Fibroblast of skin of back (primary cell): ENCODE measurements at regions not wholly inside any gene's neighbourhood (a gene's known extent, or its start where the extent isn't known, plus 50 kb on each side); places are given as distances from the start of the nearest gene placed in this dataset.
"Not testable (repeated sequence)": the region's sequence is repeated elsewhere in the genome, so short reads cannot be mapped to it uniquely, and the experiment has no call there.

Experiments
- DNase-seq: peaks from one replicate; pipeline ENCODE4 v3.0.0-alpha.2; 2013

DNA sequence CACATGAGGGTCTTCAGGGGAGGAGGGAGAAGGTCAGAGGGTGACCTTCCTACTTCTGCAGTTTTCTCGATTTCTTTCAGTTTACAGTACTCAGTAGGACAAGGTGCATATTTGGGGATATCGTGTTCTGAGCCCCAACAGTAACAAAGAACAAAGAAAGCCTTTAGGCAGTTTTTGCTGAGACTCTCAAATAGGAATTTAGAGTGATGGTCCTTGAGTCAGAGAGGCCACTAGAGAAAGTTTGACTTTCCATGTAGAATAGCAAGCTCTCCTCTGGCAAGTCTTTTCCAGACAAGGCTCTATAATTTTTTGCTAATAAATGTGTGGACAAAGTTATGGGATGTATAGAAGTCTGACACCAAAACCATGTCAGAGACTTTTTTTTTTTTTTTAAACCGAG lies 194.6 kb downstream of the TM9SF2 start:
- DNase-seq, result no peak

DNA sequence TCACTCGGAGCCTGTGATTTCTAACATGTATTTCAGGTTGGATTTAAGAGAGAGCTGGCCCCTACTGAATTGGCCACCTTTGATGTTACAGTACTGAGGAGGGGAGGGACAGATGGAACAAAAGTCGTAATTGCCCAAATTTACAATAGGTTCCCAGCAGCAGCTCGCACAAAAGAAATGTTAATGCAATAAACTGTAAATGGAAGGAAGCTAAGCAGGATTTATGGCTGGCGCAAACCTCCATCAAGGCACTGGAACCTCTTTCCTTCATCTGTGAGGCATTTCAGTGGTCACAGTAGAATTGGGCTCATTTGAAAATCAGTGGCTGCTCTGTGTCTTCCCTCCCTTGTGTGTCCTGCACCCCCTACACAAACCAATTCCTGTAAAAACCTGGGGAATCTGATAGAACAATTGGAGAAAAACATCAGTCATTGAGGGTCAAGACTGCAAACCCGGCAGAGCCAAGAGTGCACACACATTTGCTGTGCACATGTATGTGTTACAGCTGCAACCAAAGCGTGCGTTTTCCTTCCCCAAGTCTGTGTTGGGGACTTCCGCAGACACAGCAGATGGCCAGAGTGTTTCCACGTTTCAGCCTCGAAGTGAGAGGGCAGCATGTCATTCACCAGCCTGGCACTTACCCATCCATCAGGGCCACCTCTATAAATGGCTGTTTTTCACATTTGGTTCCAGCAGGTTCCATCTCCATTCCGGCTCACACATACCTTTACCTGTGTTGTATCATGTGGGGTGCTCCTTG lies 192.8 kb downstream of the TM9SF2 start:
- no peak for DNase-seq

DNA sequence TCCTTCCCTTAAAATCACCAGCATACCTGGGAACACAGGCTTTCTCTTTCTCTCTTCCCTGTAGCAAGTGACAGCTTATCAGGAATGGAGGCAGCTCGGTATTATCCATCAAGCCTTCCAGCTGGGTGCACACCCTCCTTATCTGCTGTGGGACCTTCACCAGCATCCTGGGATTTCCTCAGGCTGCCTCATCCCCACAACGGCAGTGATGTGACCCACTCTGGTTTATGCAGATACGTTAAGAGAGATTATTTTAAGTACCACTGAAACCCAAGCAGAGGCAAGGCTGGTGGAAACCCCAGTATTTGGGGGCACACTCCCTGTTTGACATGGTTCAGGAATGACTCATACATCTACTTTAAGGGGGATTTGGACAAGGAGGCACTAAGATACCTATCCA lies 192.1 kb downstream of the TM9SF2 start:
- DNase-seq, result no peak

DNA sequence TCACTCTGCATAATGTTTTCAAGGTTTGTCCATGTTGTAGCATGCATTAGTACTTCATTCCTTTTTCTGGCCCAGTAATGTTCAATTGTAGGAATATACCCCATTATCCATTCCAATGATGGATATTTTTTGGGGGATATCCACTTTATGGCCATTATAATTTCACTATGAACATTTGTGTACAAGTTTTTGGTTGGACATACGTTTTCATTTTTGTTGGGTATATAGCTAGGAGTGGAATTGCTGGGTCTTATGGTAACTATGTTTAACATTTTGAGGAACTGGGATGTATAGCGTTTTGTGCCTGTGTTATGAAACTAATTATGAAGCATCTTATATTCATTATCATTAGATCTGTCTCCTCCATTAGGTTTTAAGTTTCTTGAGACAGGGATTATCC lies 191.6 kb downstream of the TM9SF2 start:
- no peak for DNase-seq

DNA sequence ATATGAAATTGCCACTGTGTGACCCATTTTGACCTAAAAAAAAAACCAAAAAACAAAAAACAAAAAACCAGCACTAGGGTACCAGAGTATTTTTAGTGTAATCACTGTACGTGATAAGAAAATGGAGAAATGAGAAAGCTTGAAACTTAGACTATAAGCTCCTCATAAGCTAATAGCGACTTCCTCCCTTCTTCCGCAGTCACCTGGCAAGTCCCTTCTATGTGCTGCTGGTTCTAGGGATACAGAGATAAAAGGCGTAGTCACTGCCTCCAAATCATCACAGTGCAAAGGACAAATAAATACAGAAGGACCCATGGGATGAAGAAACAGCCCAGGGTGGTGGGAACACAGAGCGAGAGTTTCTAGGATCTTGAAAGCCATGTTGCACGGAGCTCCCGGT lies 190.3 kb downstream of the TM9SF2 start:
- no peak for DNase-seq

DNA sequence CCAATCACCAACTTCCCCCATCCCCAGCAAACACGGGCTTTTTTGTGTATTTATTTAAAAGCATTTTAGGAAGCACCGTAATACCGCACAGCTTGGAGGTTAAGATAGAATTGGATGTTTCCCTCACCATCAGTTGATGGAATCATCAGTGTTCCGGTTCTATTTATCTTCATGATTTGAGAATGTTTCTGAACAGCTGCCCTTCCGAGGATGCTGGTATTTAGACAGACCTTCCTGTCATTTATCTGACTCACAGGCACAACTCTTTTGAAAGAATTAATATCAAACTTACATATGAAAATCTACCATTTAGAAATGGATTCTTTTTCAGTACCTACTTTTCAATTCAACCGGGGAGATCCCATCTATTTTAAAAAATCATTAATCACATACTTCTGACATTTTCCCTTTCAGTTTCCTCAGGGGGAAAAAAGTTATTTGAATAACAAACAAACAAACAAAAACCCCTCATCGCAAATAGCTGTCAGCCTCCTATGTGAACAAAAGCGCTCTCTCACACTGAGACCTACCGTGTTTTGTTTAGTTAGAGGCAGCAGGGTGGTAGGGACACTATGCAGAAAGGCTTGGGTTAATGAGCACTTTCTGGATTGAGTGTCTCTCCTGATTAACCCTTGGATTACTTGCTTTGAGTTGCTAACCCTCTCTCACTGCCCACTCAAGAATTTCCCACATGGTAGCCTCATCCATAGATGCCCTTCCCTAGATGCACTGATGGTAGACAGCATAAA lies 189.3 kb downstream of the TM9SF2 start:
- no peak for DNase-seq

DNA sequence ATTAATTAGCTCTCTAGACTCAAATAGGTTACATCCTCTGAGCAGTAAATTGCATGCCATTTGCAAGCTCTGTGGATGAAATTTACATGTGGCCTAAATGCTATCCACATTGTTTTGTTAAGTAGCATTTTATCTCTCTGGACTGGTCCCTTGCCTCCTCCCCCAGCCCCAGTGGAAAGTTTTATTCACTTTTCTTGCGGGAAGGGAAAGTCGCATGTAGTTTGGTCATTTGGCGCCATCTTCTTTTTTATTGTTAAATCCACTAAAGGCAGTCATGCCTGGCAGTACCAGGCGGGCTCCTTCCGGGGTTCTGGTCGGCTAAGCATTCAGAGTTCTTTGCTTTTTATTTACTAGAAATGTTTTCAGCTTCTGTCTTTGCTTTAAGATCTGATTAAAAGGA lies 188.7 kb downstream of the TM9SF2 start:
- DNase-seq, result no peak

DNA sequence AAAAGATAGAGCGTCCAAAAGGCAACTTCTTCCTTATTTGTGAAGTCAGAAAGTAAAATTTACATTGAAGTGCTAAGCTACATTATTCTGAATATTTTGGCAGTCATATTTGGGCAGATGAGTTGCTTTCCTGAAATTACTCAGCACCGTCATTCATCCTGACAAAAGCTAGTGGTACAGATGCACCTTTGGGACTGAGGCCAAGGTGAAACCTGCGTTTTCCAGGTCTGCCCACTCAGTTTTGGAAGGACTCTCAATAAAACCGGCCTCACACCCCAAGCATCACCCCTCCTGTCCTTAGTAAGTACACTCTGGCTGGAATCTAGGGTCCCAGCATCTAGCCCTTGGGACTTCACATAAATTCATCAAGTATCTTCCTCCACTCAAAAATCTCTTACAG lies 187.5 kb downstream of the TM9SF2 start:
- no peak for DNase-seq

DNA sequence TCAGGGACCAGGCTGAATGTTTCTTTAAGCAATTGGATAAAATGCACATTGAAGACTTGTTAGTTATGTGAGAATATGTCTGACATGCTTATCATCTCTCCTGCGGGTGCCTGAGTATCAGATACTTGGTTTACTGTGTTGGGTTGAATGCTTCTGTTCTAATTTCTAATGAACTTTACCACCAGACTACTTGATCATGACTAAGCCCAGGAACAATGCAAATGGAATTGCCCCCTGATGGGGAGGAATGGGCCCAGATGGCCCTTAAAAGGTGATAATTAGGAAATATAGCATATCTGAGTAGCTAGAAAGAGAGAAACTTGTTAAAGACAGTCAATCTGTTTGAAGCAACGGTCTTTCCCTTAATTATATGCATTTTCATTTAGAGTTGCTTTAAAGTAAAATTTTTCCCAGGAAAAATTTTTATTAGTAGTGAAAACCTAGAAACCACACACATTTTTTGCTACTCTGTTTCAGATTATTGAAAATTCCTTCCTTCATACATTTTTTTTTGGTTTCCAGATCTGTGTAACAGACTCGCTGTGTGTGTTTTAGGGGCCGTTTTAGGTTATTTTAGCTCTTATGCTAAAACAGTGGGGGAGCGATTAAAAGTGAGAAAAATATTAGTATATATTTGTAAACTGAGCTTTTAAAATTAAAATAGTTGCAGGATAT lies 186.6 kb downstream of the TM9SF2 start:
- peak; percentile 87 for DNase-seq

DNA sequence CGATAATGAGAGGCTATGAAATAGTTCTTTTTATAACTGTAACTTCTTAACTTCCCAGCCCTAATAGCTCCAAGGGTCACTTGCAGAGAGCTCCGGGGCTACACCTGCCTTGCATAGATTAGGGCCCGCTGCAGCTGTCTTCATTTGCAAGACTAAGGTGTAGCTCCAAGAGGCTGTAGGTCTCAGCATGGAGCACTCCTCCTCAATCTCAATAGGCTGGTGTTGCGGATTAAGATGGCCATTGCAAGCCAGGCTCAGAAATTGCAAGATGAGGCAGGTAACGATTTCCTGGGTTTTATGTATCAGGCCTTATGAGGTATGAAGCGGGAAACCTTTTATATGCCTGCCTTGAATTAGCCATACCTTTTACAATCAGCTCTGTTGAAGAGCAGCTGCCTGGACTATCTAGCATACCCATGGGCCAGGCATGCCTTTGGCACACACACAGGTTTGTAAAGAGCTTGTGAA lies 185.7 kb downstream of the TM9SF2 start:
- no peak for DNase-seq

DNA sequence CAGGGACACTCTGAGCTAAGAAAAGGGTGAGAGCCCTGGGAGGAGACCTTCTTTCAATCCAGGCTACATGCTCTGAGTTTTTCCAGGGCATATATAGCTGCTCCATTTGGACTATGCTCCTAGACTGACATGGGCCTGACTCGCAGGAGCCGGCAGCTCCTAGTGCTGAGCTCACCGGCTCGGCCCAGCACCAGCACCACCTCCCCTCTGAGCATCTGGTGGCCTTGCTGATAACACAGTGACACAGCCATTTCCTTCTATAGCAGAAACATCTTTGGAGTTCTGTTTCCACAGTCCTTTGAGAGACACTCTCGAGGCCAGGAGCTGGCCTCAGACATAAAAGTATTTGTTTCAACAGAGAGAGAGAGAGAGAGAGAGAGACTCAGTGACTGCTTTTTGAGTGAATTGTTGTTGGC lies 184.9 kb downstream of the TM9SF2 start:
- DNase-seq, result peak; percentile 95

DNA sequence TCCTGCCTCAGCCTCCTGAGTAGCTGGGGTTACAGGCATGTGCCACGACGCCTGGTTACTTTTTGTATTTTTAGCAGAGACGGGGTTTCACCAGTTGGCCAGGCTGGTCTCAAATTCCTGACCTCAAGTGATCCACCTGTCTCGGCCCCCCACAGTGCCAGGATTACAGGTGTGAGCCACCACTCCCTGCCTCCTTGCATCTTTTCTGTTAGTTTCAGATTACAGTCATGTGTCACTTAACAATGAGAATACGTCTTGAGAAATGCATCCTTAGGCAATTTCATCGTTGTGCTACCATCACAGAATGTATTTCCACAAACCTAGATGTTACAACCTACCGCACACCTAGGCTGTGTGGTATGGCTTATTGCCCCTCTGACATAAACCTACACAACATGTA lies 180.4 kb downstream of the TM9SF2 start:
- no peak for DNase-seq

DNA sequence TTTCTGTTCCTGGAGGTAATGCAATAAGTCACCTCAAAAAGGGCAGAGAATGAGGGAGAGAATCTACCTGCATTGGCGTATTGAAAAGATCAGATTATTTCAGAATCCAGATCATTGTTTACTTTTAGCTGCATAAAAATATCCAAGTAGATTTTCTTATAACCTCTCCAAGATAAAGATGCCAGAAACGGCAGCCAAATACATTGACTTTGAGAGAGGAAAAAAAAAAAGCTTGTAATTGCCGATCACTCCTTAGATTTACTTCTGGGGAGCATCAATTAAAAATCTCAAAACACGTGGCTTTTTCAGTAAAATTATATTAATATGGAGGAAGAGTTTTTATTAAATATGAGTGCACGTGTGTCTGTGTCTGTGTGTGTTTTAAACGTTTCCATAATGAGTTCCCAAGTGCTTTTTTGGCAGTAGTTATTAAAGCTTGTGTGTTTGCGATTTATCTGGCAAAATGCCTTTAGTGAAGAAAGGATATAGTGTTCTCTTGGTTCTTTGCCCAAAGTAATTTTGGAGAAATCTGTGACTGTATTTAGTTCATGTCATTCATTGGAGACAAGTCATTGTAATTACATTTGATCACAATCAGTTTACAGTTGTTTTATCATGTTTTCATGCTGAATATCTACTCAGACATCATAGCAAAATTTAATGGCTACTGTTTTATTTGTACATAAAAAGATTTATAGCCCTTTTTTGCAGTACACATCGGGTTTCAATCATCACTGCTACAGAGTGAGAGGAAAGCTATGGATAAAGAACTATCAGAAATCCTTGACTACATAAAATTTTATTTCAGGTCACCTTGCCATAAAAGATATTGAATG lies 176.1 kb downstream of the TM9SF2 start:
- DNase-seq, result peak; percentile 15

DNA sequence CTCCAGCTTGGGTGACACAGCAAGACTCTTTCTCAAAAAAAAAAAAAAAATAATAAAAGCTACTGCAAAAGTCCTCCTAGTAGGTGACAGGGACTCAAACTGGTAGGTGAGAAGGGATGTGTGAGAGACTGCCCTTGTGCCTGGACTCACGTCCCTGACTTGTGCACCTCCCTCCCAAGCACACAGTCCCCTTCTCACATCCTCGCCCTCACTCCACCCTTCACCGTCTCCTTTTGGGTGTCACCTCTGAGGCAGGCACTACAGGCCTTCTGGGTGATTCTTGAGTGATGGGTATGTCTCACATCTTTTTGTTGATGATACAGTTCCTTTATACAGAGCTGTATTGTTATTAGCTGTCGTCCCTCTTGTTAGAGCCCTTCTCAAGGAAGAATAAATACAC lies 170.5 kb downstream of the TM9SF2 start:
- DNase-seq, result no peak

DNA sequence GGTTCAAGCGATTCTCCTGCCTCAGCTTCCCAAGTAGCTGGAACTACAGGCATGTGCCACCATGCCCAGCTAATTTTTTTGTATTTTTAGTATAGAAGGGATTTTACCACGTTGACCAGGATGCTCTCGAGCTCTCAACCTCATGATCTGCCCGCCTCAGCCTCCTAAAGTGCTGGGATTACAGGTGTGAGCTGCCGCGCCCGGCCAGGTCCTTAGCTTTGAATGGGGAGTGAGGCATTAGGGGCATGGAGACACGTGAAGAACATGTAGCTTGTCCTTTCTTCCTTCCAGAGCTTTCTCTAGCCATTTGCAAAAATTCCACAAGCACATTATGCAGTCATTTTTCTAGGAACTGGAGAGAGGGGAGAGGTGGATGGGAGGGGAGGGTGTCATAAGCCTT lies 167.8 kb downstream of the TM9SF2 start:
- not testable (repeated sequence) for DNase-seq

DNA sequence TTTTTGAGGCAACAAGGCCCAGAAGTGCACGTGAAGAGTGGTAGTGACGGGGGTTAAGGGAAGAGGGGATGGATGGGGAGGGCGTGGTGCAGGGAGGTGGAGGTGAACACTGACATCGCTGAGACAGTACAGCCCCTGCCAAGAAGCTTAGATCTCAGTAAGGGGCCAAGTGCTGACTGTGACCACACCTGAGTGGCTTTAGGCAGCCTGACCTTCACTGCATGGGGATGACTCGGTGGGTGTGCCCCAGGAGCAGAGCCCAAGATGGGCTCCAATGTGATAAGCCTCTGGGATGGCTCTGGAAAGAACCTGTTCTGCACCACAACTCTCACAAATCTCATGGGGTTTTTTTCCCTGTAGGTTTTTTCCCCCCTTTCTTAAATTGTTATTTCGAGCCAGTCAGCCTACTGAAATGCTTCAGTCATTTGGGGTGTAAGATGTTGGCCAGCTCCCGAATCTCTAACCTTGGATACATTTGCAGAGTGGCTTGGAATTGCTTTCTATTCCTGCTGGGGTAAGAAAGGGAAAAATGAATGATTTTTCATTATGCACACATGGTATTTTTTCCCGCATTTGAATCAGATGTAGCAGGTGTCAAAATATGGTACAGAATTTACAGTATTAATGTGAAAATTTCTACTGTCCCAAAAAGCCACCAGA lies 165.0 kb downstream of the TM9SF2 start:
- no peak for DNase-seq

DNA sequence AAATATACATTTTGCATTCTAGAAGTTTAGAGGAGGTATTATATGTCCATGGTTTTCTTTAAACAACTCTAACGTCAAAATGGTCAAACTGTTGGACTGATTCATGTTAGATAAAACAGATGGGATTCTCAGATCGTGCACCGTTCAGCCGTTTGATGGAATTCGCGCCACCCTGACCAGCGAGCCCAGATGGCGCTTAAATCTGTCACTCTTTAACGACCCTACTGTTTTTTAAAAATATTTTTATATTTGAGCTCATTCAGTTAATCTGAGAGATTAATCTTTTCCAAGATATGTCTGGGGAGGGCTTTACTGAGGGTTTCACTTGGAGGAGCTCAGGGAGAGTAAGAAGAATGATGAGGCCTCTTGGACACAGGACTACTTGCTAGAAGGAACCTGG lies 164.4 kb downstream of the TM9SF2 start:
- DNase-seq, result no peak

DNA sequence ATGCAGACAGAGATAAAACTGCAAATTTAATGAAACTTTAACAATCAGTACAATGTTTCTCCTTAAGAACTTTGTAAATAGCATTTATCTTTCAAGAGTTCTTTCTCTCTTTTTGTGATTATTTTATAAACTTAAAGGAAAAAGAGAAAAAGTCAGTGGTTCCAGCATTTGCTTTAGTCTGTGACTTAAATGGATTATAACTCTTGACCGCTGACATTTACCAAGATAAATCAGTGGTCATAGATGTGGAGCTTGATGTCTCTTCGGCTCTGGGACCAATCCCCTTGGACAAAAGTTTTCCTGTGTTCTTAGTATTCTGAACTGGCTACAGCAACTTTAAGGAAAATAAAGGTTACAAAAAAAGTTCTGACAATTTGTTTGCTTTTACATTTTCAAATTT lies 162.6 kb downstream of the TM9SF2 start:
- DNase-seq, result no peak

DNA sequence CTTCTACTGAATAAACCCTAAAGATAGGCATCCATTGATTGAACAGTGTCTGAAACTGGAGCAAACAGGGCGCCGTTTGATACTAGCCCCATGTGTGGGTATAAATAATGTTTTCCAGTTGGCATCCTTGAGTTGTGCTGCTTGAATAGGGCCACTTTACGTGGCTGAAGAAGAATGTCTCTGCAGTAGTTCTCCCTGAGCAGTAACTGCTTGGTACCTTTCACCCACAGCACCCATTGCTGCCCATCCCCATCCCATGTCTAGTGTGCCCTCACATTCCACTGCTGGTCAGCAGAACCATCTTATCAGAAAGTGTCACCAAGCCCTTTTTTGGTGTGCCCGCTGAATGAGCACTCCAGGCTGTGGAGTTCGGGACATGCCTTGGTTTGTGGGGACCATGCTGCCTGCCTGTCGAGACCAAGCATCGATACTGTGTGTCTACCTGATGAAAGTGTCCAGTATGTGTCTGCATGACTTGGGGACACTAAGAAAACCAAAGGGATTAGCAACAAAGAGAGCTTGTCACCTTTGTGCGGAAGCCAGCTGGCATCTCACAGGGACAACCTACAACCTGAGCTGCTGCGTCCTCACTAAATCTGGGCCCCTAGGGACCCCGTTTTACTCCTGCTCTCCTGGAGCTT lies 162.0 kb downstream of the TM9SF2 start:
- no peak for DNase-seq

DNA sequence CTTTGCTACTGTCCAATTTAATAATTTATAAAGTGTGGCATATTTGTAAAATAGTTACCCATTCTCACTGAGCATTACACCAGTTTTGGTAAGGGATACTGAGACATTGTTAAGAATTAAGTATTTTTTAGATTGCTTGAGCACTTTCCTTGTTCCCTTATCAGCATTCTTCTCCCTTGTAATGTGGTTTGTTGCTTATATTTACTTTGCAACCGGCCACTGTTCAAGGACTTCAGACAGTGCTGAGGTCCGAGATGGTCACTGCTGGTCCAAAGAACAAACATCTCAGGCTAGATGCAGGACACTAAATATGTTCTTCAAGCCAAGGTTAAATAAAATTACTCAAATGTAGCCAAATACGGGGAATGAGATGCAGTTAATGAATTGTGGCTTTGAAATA lies 161.4 kb downstream of the TM9SF2 start:
- no peak for DNase-seq

DNA sequence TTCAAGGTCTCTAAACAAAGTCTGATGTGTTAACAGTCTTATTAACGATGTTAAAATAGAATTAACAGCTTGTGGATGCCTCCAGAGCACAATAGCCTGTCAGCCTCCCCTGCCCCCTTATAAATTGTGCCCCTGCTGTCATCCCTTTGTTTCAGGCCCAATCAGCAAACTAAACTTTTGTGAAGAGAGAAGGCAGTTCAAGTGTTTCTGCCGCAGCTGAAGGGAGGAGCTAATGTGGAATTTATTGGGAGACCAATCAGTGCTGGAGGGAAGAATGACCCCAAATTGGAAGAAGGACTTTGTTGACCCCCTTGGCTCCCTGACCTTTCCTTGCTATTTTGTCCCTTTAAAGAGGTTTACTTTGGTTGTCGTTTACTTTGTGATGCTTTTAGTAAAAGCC lies 160.5 kb downstream of the TM9SF2 start:
- no peak for DNase-seq
